RKO (cell line): ENCODE measurements at regions not wholly inside any gene's neighbourhood (a gene's known extent, or its start where the extent isn't known, plus 50 kb on each side); places are given as distances from the start of the nearest gene placed in this dataset.
A peak's percentile ranks its signal among the peaks of the same experiment; 100 is the strongest.
"Not testable (repeated sequence)": the region's sequence is repeated elsewhere in the genome, so short reads cannot be mapped to it uniquely, and the experiment has no call there.

Source experiments
- DNase-seq: peaks from one replicate; pipeline ENCODE4 v3.0.0-alpha.2; 2016; ENCODE audit warnings: low spot score

- no peak for DNase-seq
These were observed 114.1 kb downstream of the RAB38 start for GRCh38 chr11:88061111-88061510.

GRCh38 chr11:88059326-88059725 is 115.9 kb downstream of the RAB38 start:
- no peak for DNase-seq

- DNase-seq, result peak; percentile 2
These were observed 123.8 kb downstream of the RAB38 start for GRCh38 chr11:88051396-88051795.

- DNase-seq, result no peak
These were observed 125.0 kb downstream of the RAB38 start for GRCh38 chr11:88050247-88050646.

GRCh38 chr11:88045288-88045687 is 130.0 kb downstream of the RAB38 start:
- DNase-seq, result not testable (repeated sequence)

GRCh38 chr11:88044658-88045057 is 130.6 kb downstream of the RAB38 start:
- DNase-seq, result not testable (repeated sequence)

- DNase-seq, result no peak
These were observed 132.1 kb downstream of the RAB38 start for GRCh38 chr11:88043149-88043548.

GRCh38 chr11:88042647-88043046 is 132.6 kb downstream of the RAB38 start:
- DNase-seq, result no peak

GRCh38 chr11:88042238-88042637 is 133.0 kb downstream of the RAB38 start:
- no peak for DNase-seq

- no peak for DNase-seq
These were observed 133.6 kb downstream of the RAB38 start for GRCh38 chr11:88041679-88042078.

GRCh38 chr11:88040148-88040496 is 135.1 kb downstream of the RAB38 start:
- no peak for DNase-seq

GRCh38 chr11:88039476-88040147 is 135.6 kb downstream of the RAB38 start:
- DNase-seq, result no peak

GRCh38 chr11:88038063-88038462 is 137.2 kb downstream of the RAB38 start:
- DNase-seq, result no peak

- no peak for DNase-seq
These were observed 138.5 kb downstream of the RAB38 start for GRCh38 chr11:88036701-88037100.

- no peak for DNase-seq
These were observed 140.0 kb downstream of the RAB38 start for GRCh38 chr11:88035271-88035670.

- DNase-seq, result no peak
These were observed 157.6 kb downstream of the RAB38 start for GRCh38 chr11:88017666-88018065.

GRCh38 chr11:88016392-88017170 is 158.7 kb downstream of the RAB38 start:
- DNase-seq, result peak; percentile 88

- no peak for DNase-seq
These were observed 160.1 kb downstream of the RAB38 start for GRCh38 chr11:88015170-88015569.

GRCh38 chr11:88013508-88014065 is 161.7 kb downstream of the RAB38 start:
- DNase-seq, result peak; percentile 43

- no peak for DNase-seq
These were observed 162.8 kb downstream of the RAB38 start for GRCh38 chr11:88012456-88012855.

- DNase-seq, result no peak
These were observed 199.2 kb downstream of the RAB38 start for GRCh38 chr11:87976009-87976408.

GRCh38 chr11:87974797-87975196 is 200.4 kb downstream of the RAB38 start:
- no peak for DNase-seq

GRCh38 chr11:87972133-87972532 is 203.1 kb downstream of the RAB38 start:
- no peak for DNase-seq
